ENCODE measurements at regions not wholly inside any gene's neighbourhood (a gene's known extent, or its start where the extent isn't known, plus 50 kb on each side); places are given as distances from the start of the nearest gene placed in this dataset.
"Not testable (repeated sequence)": the region's sequence is repeated elsewhere in the genome, so short reads cannot be mapped to it uniquely, and the experiment has no call there.

DNA sequence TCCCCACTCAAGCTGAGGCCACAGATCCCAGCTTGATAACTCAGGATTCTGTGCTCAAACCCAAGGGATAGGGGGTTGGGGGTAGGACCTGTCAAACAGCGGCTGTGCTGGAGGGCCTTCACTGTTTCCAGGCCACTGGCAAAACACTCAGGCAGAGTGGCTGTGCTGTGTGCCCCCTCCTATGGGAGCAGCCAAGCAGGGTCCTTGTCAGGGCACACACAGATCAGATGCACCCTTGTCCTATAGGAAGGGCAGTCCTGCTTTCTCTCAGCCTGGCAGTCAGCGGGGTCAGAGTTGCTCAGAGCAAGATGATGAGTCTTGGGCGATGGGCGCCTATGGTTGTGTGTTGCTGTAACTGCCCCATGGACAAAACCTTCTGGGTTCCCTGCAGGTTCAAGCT lies 554.8 kb downstream of the TBC1D32 start:
- DNase-seq, result no peak
- TF ChIP-seq, protein P1, sequence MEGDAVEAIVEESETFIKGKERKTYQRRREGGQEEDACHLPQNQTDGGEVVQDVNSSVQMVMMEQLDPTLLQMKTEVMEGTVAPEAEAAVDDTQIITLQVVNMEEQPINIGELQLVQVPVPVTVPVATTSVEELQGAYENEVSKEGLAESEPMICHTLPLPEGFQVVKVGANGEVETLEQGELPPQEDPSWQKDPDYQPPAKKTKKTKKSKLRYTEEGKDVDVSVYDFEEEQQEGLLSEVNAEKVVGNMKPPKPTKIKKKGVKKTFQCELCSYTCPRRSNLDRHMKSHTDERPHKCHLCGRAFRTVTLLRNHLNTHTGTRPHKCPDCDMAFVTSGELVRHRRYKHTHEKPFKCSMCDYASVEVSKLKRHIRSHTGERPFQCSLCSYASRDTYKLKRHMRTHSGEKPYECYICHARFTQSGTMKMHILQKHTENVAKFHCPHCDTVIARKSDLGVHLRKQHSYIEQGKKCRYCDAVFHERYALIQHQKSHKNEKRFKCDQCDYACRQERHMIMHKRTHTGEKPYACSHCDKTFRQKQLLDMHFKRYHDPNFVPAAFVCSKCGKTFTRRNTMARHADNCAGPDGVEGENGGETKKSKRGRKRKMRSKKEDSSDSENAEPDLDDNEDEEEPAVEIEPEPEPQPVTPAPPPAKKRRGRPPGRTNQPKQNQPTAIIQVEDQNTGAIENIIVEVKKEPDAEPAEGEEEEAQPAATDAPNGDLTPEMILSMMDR (IDR thresholded peaks at IDR 0.05), result no peak
- Histone ChIP-seq H3K36me3 (no peaks in the 10 kb centered on the region), H3K27ac (no peak overlapping the region), H3K4me1 (no peaks in the 10 kb centered on the region), H3K9me3 (no peaks in the 10 kb centered on the region), H3K27me3 (no peaks in the 10 kb centered on the region), H3K4me3 (no peak overlapping the region), H3K9ac (ENCODE audit: low read depth in 2 of 2, low read length in 2 of 2) (no peak overlapping the region)
- intact Hi-C loops (cut with DNase I), result no loop called here

DNA sequence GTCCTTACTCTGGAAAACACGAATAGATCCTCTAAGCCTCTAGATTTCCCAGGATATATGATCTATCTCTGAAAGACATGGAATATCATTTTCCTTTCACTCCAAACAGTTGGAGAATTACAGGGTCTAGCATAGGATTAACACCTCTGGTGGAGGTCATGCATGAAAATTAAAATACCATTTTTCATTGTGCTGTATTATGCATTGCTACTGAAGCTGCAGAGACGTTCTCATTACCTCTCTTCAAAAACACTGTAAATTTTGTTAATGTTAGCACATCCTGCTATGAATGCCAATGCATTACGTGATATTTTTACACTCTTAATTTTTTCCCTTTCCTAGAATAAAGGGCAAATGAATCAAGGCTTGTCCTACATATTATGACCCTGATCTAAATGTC lies 558.6 kb downstream of the TBC1D32 start:
- no peaks in the 10 kb centered on the region for H3K9me3 ChIP-seq
- H3K9ac ChIP-seq (ENCODE audit: low read depth in 2 of 2, low read length in 2 of 2), result no peak overlapping the region
- no peak for DNase-seq
- TF ChIP-seq, protein P1 (IDR thresholded peaks at IDR 0.05), result no peak
- H3K27me3 ChIP-seq, result no peaks in the 10 kb centered on the region
- no peaks in the 10 kb centered on the region for H3K36me3 ChIP-seq
- no peaks in the 10 kb centered on the region for H3K4me1 ChIP-seq
- intact Hi-C loops (cut with DNase I), result no loop called here
- no peak overlapping the region for H3K27ac ChIP-seq
- H3K4me3 ChIP-seq, result no peak overlapping the region

DNA sequence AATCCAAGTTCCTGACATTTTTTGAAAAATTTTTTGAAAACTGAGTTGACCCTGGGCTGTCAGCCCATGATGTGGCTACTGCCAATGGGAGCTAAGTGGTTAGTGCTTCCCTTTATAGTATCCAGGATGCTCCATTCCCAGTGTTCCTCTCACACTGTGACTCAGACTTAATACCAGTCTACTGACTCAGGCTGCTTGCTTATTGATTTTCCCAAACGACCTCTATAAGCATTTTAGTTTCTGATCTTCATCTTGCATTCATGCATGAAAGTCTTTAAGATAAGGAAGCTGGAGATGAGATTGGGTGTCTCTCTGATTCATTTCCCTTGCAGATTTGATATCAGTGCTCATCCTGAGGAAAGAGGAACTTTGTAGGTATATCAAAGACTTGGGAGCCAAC lies 560.0 kb downstream of the TBC1D32 start:
- Histone ChIP-seq H3K4me3 (no peak overlapping the region), H3K4me1 (no peaks in the 10 kb centered on the region), H3K9me3 (no peaks in the 10 kb centered on the region), H3K9ac (ENCODE audit: low read depth in 2 of 2, low read length in 2 of 2) (no peak overlapping the region), H3K27me3 (no peaks in the 10 kb centered on the region), H3K36me3 (no peaks in the 10 kb centered on the region), H3K27ac (no peak overlapping the region)
- intact Hi-C loops (cut with DNase I), result no loop called here
- DNase-seq, result no peak
- TF ChIP-seq, protein P1 (IDR thresholded peaks at IDR 0.05), result no peak

DNA sequence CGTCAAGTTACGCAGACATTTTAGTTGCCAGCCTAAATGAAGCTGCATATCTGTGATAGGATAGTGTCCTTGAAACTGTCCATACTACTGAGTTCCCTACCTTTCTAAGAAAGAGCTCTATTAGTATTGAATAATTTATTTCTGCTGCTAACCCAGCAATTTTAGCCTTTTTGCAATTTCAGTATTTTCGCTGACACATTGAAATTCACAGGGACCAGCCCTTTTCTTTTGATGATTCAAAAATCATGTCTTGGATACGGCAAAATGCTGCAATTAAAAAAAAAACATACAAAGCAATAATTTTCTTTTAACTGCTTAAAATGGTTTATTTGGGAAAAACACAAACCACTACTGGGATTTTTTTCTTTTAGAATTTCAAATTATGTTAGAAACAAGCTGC lies 563.3 kb downstream of the TBC1D32 start:
- TF ChIP-seq, protein P1 (IDR thresholded peaks at IDR 0.05), result no peak
- Histone ChIP-seq H3K36me3 (no peaks in the 10 kb centered on the region), H3K4me3 (no peak overlapping the region)

DNA sequence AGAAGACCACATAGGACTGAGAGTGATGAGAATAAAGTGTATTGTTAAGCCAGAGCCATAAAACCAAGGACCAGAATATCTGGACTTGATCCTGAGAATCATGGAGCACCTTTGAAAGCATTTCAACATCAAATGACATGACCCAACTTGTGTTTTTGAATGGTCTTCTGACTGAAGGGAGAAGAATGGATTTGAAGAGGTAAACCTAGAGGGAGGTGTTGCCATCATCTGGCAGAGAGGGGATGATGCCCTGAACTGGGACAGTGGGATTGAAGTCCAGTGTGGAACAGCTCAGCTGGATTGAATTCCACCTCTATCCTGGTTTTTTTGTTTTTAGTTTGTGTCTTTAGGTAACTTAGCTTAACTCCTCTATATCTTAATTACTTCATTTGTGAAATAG lies 570.0 kb downstream of the TBC1D32 start:
- Histone ChIP-seq H3K4me1 (no peaks in the 10 kb centered on the region), H3K9me3 (no peaks in the 10 kb centered on the region), H3K27ac (no peak overlapping the region), H3K4me3 (no peak overlapping the region), H3K36me3 (no peaks in the 10 kb centered on the region), H3K9ac (ENCODE audit: low read depth in 2 of 2, low read length in 2 of 2) (no peak overlapping the region), H3K27me3 (no peaks in the 10 kb centered on the region)
- intact Hi-C loops (cut with DNase I), result no loop called here
- TF ChIP-seq, protein P1 (IDR thresholded peaks at IDR 0.05), result no peak
- DNase-seq, result no peak

More for the DNA sequence above, 563.3 kb downstream of the TBC1D32 start:
- no peaks in the 10 kb centered on the region for H3K9me3 ChIP-seq
- no peak overlapping the region for H3K9ac ChIP-seq (ENCODE audit: low read depth in 2 of 2, low read length in 2 of 2)
- intact Hi-C loops (cut with DNase I), result no loop called here
- H3K4me1 ChIP-seq, result no peaks in the 10 kb centered on the region
- H3K27ac ChIP-seq, result no peak overlapping the region
- DNase-seq, result no peak
- H3K27me3 ChIP-seq, result no peaks in the 10 kb centered on the region

DNA sequence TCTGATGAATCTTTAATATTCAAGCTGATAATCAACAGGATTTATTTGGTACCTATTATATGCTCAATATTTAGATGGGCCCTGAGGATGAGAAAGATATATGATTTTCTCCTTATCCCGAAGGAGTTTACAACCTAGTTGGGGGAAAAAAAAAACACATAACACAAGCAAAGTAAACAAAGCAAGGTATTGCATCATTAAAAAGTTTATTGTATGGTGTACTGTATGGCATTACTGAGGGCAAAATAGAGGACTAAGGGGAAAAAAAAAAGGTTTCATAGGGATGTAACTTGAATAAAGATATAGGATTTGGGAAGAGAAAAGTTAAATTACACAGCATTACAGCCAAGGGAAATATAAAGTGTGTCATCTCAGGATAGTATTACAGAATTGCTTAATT lies 574.7 kb downstream of the TBC1D32 start:
- Histone ChIP-seq H3K27ac (no peak overlapping the region), H3K36me3 (no peaks in the 10 kb centered on the region), H3K27me3 (no peaks in the 10 kb centered on the region), H3K9ac (ENCODE audit: low read depth in 2 of 2, low read length in 2 of 2) (no peak overlapping the region), H3K9me3 (no peaks in the 10 kb centered on the region), H3K4me3 (no peak overlapping the region), H3K4me1 (no peaks in the 10 kb centered on the region)
- DNase-seq, result no peak
- intact Hi-C loops (cut with DNase I), result no loop called here
- TF ChIP-seq, protein P1 (IDR thresholded peaks at IDR 0.05), result no peak

DNA sequence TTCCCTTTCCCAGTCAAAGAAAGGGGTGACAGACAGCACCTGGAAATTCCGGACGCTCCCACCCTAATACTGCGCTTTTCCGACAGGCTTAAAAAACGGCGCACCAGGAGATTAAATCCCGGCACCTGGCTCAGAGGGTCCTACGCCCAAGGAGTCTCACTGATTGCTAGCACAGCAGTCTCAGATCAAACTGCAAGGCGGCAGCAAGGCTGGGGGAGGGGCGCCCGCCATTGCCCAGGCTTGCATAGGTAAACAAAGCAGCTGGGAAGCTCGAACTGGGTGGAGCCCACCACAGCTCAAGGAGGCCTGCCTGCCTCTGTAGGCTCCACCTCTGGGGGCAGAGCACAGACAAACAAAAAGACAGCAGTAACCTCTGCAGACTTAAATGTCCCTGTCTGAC lies 585.7 kb downstream of the TBC1D32 start:
- intact Hi-C loops (cut with DNase I); H3K4me1 ChIP-seq; H3K9ac ChIP-seq (ENCODE audit: low read depth in 2 of 2, low read length in 2 of 2); DNase-seq; H3K36me3 ChIP-seq; H3K27ac ChIP-seq; H3K9me3 ChIP-seq; H3K4me3 ChIP-seq; H3K27me3 ChIP-seq: not testable (repeated sequence)

Measured in colonic mucosa (tissue), 4 donors.